HCT116 (cell line): ENCODE measurements at regions not wholly inside any gene's neighbourhood (a gene's known extent, or its start where the extent isn't known, plus 50 kb on each side); places are given as distances from the start of the nearest gene placed in this dataset.

Experiments used
- ATAC-seq: fragments of 200-7000 bp; cut with Tn5 transposase; 2 replicates; pipeline ENCODE4 v1.9.1; 2020; ENCODE audit warnings: mild to moderate bottlenecking, moderate library complexity
- BruUV-seq: library from RNA; stranded (reverse); fragments of 400-500 nt; replicated peaks from 2 replicates; lab custom pipeline; 2021; lab: Mats Ljungman, UMichigan
- CTCF ChIA-PET: fragments of 300-600 bp; sonication (Branson Sonifier 250); formaldehyde crosslinking; loops from one replicate; lab custom pipeline; 2021; ENCODE audit warnings: antibody characterized with exemption; lab: Charles Lee
- POLR2A ChIA-PET: fragments of 300-600, 350-600 bp; sonication (Branson Sonifier 250); formaldehyde crosslinking; loops from one replicate; lab custom pipeline; 2021; ENCODE audit warnings: antibody characterized with exemption; lab: Charles Lee
- RAD21 ChIA-PET, 2 experiments: fragments of 300-600 bp; sonication (Branson Sonifier 250); formaldehyde crosslinking; loops; one replicate each; lab custom pipeline; 2023; ENCODE audit warnings: low total read pairs in 2 of 2; ENCODE audit not compliant: uncharacterized antibody in 2 of 2, unreplicated experiment in 2 of 2, low non-redundant PET in 1 of 2; lab: Charles Lee
- DNase-seq: peaks from one replicate; pipeline ENCODE4 v3.0.0-alpha.2; 2010; ENCODE audit warnings: low read depth, low spot score
- H2AFZ ChIP-seq: fragments of 200-600 bp; shearing (Covaris generic), sonication (generic); 2 replicates; pipeline ENCODE4 v1.6.1; 2017; ENCODE audit warnings: low read depth, mixed run types, mixed read lengths, antibody characterized with exemption, low read length; ENCODE audit not compliant: poor library complexity, severe bottlenecking
- H3K27ac ChIP-seq: 2 replicates; pipeline ENCODE4 v1.5.1; 2012; ENCODE audit warnings: low read depth, low read length
- H3K27me3 ChIP-seq: fragments of 200-600 bp; sonication (generic); 2 replicates; pipeline ENCODE4 v1.6.1; 2016; ENCODE audit warnings: mixed run types, low read length, mixed read lengths; ENCODE audit not compliant: insufficient read depth
- H3K36me3 ChIP-seq, 2 experiments: fragments of 200-500 bp in 1 of 2; fragments of 200-600 bp in 1 of 2; sonication (Bioruptor generic) in 1 of 2; sonication (generic) in 1 of 2; 2 replicates each; pipeline versions ENCODE4 v1.5.1 to v1.6.1; 2014 to 2016; ENCODE audit warnings: low read length in 2 of 2, inconsistent platforms in 1 of 2, mixed read lengths in 1 of 2, mixed run types in 1 of 2; ENCODE audit not compliant: insufficient read depth in 2 of 2, control insufficient read depth in 1 of 2
- H3K4me1 ChIP-seq, 2 experiments: fragments of 200-600 bp in 1 of 2; sonication (generic) in 1 of 2; 2 replicates each; pipeline versions ENCODE4 v1.5.1 to v1.6.1; 2012 to 2017; ENCODE audit warnings: low read length in 2 of 2, inconsistent platforms in 1 of 2, mild to moderate bottlenecking in 1 of 2, mixed read lengths in 1 of 2, mixed run types in 1 of 2, moderate library complexity in 1 of 2; ENCODE audit not compliant: insufficient read depth in 2 of 2, control insufficient read depth in 1 of 2
- H3K4me2 ChIP-seq: fragments of 200-600 bp; sonication (generic); 2 replicates; pipeline ENCODE4 v1.6.1; 2017; ENCODE audit warnings: mixed run types, low read length, mixed read lengths
- H3K4me3 ChIP-seq, 2 experiments: fragments of 200-600 bp in 1 of 2; sonication (generic) in 1 of 2; replicated peaks in 1 of 2; 2 replicates each; pipeline ENCODE4 v1.5.1; 2011 to 2016; ENCODE audit warnings: low read length in 2 of 2, control low read depth in 1 of 2, low read depth in 1 of 2, mild to moderate bottlenecking in 1 of 2, mixed read lengths in 1 of 2, mixed run types in 1 of 2
- H3K79me2 ChIP-seq: fragments of 200-600 bp; sonication (generic); 2 replicates; pipeline ENCODE4 v1.6.1; 2017; ENCODE audit warnings: mild to moderate bottlenecking, mixed run types, low read length, moderate library complexity, mixed read lengths; ENCODE audit not compliant: insufficient read depth
- H3K9ac ChIP-seq: fragments of 200-600 bp; sonication (generic); 2 replicates; pipeline ENCODE4 v1.6.1; 2016; ENCODE audit warnings: low read length, mixed read lengths
- H3K9me2 ChIP-seq: fragments of 200-600 bp; sonication (generic), shearing (Covaris generic); 2 replicates; pipeline ENCODE4 v1.6.1; 2017; ENCODE audit warnings: mixed run types, mild to moderate bottlenecking, moderate library complexity; ENCODE audit not compliant: insufficient read depth
- H3K9me3 ChIP-seq, 2 experiments: fragments of 200-500 bp in 1 of 2; fragments of 200-600 bp in 1 of 2; sonication (Bioruptor generic) in 1 of 2; sonication (generic) in 1 of 2; 2 replicates each; pipeline ENCODE4 v1.6.1; 2014 to 2017; ENCODE audit warnings: low read length in 2 of 2, mixed read lengths in 2 of 2, inconsistent platforms in 1 of 2, low read depth in 1 of 2, mild to moderate bottlenecking in 1 of 2, mixed run types in 1 of 2, moderate library complexity in 1 of 2; ENCODE audit not compliant: control insufficient read depth in 1 of 2, insufficient read depth in 1 of 2
- H4K20me1 ChIP-seq: fragments of 200-600 bp; sonication (generic), shearing (Covaris generic); 2 replicates; pipeline ENCODE4 v1.6.1; 2017; ENCODE audit warnings: mixed run types, mild to moderate bottlenecking, moderate library complexity; ENCODE audit not compliant: insufficient read depth
- CBX3 ChIP-seq: IDR thresholded peaks from 2 replicates; pipeline ENCODE4 v1.6.1; 2012; ENCODE audit warnings: low read depth
- CEBPB ChIP-seq: IDR thresholded peaks from 2 replicates; pipeline ENCODE4 v1.6.1; 2012; ENCODE audit warnings: low read depth
- CTCF ChIP-seq, 3 experiments: fragments of 200-600 bp in 1 of 3; sonication (generic) in 1 of 3; IDR thresholded peaks in 2 of 3; conservative IDR thresholded peaks in 1 of 3; 2 replicates each; pipeline ENCODE4 v1.5.1; 2012 to 2017; ENCODE audit warnings: low read depth in 2 of 3, low read length in 2 of 3, antibody characterized with exemption in 1 of 3, borderline replicate concordance in 1 of 3, control low read depth in 1 of 3, mild to moderate bottlenecking in 1 of 3, mixed read lengths in 1 of 3, mixed run types in 1 of 3, moderate library complexity in 1 of 3; ENCODE audit not compliant: insufficient read depth in 1 of 3
- EGR1 ChIP-seq: IDR thresholded peaks from 2 replicates; pipeline ENCODE4 v1.6.1; 2012; ENCODE audit warnings: low read depth
- ELF1 ChIP-seq: IDR thresholded peaks from 2 replicates; pipeline ENCODE4 v1.6.1; 2012; ENCODE audit warnings: low read depth, borderline replicate concordance
- EZH2 ChIP-seq: fragments of 200-600 bp; sonication (generic); IDR thresholded peaks from 2 replicates; pipeline ENCODE4 v1.6.1; 2017; ENCODE audit warnings: antibody characterized with exemption, mixed run types
- FOSL1 ChIP-seq: IDR thresholded peaks from 2 replicates; pipeline ENCODE4 v1.6.1; 2012; ENCODE audit warnings: low read depth
- MAX ChIP-seq: IDR thresholded peaks from 2 replicates; pipeline ENCODE4 v1.6.1; 2012
- RAD21 ChIP-seq: IDR thresholded peaks from 2 replicates; pipeline ENCODE4 v1.6.1; 2012; ENCODE audit warnings: low read depth, mild to moderate bottlenecking
- SIN3A ChIP-seq: IDR thresholded peaks from 2 replicates; pipeline ENCODE4 v1.6.1; 2012; ENCODE audit warnings: low read depth
- YY1 ChIP-seq: IDR thresholded peaks from 2 replicates; pipeline ENCODE4 v1.6.1; 2011; ENCODE audit warnings: low read length, low read depth, moderate library complexity, mild to moderate bottlenecking; ENCODE audit not compliant: insufficient replicate concordance; ENCODE audit errors: extremely low read depth
- intact Hi-C: fragments of 100-400 bp; cut with micrococcal nuclease; formaldehyde crosslinking; loops from 2 replicates; pipeline ENCODE4 v1.10.0; 2022
- TF ChIP-seq, protein P1 (sequence below): IDR thresholded peaks from 2 replicates; pipeline ENCODE4 v1.6.1; 2011; ENCODE audit warnings: mild to moderate bottlenecking, low read length, moderate library complexity; ENCODE audit not compliant: insufficient replicate concordance; ENCODE audit errors: extremely low read depth

GRCh38 chr4:78707793-78708192, 68.4 kb upstream of the BMP2K start:
- H4K20me1 ChIP-seq = no peaks in the 10 kb centered on the region
- CTCF ChIA-PET = interaction anchor here (1.0 kb wide), 1 partner anchor 63 kb away, joined by 3 read pairs; no protein-coding TSS in a partner anchor
- H3K27ac ChIP-seq = no peak overlapping the region
- POLR2A ChIA-PET = no interaction called here
- H3K36me3 ChIP-seq = no peaks in the 10 kb centered on the region
- DNase-seq = no peak
- no peak for ATAC-seq
- no peak overlapping the region for H3K9ac ChIP-seq
- H3K79me2 ChIP-seq = no peaks in the 10 kb centered on the region
- H3K9me2 ChIP-seq = no peaks in the 10 kb centered on the region
- RAD21 ChIA-PET = no interaction called here
- H2AFZ ChIP-seq = no peak overlapping the region
- H3K4me1 ChIP-seq = peaks cover 0 to 16% of the 10 kb centered on the region in 2 experiments; a peak in 2 of 4 replicates
- TF ChIP-seq RAD21 (no peak), FOSL1 (no peak), EGR1 (no peak), ELF1 (no peak), MAX (no peak), CTCF (IDR thresholded peaks at IDR 0.05 in 2 of 3, conservative IDR thresholded peaks at IDR 0.05 in 1 of 3; ENCODE audit: borderline replicate concordance in 1 of 3, insufficient read depth in 1 of 3, low read depth in 2 of 3, low read length in 2 of 3) (no peak), SIN3A (no peak), YY1 (no peak), CBX3 (no peak), EZH2 (no peak), CEBPB (no peak)
- TF ChIP-seq, protein P1, sequence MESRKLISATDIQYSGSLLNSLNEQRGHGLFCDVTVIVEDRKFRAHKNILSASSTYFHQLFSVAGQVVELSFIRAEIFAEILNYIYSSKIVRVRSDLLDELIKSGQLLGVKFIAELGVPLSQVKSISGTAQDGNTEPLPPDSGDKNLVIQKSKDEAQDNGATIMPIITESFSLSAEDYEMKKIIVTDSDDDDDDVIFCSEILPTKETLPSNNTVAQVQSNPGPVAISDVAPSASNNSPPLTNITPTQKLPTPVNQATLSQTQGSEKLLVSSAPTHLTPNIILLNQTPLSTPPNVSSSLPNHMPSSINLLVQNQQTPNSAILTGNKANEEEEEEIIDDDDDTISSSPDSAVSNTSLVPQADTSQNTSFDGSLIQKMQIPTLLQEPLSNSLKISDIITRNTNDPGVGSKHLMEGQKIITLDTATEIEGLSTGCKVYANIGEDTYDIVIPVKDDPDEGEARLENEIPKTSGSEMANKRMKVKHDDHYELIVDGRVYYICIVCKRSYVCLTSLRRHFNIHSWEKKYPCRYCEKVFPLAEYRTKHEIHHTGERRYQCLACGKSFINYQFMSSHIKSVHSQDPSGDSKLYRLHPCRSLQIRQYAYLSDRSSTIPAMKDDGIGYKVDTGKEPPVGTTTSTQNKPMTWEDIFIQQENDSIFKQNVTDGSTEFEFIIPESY = no peak
- TF ChIP-seq, all 23 proteins: peak for 0
- intact Hi-C loops = no loop called here
- no peaks in the 10 kb centered on the region for H3K27me3 ChIP-seq
- H3K4me2 ChIP-seq = no peak overlapping the region
- BruUV-seq = no TSS peak
- no peak overlapping the region for H3K4me3 ChIP-seq
- no peaks in the 10 kb centered on the region; a peak in 1 of 4 replicates for H3K9me3 ChIP-seq
